ENCODE measurements at regions not wholly inside any gene's neighbourhood (a gene's known extent, or its start where the extent isn't known, plus 50 kb on each side); places are given as distances from the start of the nearest gene placed in this dataset.
"Not testable (repeated sequence)": the region's sequence is repeated elsewhere in the genome, so short reads cannot be mapped to it uniquely, and the experiment has no call there.

GRCh38 chr3:158026236-158026635, 80.0 kb downstream of the SHOX2 start:
- no peak for DNase-seq (ENCODE audit: low read depth in 1 of 2, low spot score in 1 of 2)

GRCh38 chr3:158019897-158020296, 86.3 kb downstream of the SHOX2 start:
- not testable (repeated sequence) for DNase-seq (ENCODE audit: low read depth in 1 of 2, low spot score in 1 of 2)

GRCh38 chr3:158018462-158018861, 87.8 kb downstream of the SHOX2 start:
- DNase-seq (ENCODE audit: low read depth in 1 of 2, low spot score in 1 of 2), result no peak

DNA sequence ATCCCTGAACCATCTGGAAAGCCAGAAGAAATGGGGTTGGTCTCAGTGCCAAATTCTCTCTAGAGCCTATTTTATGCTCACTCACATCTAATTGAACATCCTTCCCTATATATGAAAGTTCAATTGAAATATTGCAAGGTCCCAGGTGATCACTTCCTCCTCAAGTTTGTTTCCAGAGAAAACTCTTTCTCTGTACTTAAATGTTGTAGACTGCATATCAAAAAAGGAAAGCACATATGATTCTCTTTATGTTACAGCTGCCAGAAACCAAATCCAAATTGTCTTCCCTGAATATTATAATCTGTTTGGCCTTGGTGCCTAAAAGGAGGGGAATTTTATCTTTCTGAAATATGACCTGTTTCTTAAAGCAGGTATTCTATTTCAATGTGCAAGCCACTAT, 93.3 kb downstream of the SHOX2 start:
- no peak for DNase-seq (ENCODE audit: low read depth in 1 of 2, low spot score in 1 of 2)

DNA sequence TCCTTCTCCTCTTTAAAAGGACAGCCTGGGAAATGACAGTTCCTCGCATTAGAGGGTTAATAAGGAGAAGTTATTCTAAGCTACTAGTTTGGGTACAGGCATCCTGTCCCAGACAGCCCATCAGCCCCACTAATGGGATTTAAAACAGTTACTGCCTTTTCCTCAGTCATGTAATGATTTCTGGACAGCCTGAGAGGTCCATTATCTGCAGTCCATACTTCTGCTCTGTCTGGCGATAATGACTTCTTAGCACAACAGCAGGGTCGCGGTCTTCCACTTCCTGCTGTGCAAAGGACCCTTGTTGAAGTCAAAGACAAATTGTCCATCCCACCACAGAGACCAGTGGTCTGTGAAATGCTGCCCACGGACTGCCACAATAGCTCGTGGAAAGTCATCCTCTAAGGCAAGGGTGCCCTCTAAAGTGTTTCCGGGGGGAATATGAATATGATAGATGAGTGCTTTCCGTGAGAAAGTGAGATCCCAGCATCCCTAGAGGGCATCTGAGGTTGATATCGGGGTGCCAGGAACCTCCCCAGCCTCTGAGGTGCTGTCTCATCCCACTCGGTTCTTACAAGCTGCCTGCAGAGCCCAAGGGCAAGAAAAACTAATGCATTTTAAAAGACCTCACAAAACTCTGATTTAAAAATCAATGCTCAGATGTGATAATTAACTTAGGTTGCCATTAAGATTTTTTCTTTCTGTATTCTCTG, 100.7 kb downstream of the SHOX2 start:
- no peak for DNase-seq (ENCODE audit: low read depth in 1 of 2, low spot score in 1 of 2)

GRCh38 chr3:157999246-157999645, 107.0 kb downstream of the SHOX2 start:
- no peak for DNase-seq (ENCODE audit: low read depth in 1 of 2, low spot score in 1 of 2)

- no peak for DNase-seq (ENCODE audit: low read depth in 1 of 2, low spot score in 1 of 2)
Observed at GRCh38 chr3:157982359-157982758, 123.9 kb downstream of the SHOX2 start.

DNA sequence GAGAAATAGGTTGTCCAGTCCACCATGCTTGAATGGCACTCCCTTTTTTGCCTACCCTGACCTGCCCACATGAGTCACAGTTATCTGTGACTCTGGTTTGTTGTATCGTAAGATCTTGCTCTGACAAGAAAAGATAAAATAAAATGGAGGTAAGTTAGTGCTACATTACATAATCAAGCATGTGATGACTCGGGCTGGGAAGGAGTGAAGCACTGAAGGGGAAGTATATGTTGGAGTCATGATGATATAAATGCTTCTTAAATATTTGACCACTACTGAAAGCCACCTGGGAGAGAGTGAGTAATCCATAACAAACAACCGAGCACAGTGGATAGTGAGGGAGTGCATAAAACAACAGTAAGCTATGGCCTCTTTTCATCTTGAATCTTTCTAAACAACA, 124.4 kb downstream of the SHOX2 start:
- DNase-seq (ENCODE audit: low read depth in 1 of 2, low spot score in 1 of 2), result no peak

DNA sequence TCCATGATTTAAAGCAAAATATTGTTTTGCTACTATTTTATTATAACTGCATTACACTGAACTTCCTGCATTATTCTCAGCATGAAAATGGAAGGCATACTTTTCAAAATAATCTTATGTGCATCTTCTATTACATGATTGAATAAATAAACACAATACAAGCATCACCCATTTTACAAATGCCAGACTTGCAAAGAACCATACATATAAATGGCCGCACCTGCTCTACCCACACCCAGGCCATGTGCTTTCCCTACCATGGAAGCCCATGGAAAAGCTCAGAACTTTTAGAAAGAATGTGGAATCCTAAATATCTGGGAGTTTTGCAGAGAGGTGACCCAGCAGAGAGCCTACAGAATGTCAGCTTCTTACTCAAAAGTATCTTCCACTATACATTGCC, 127.2 kb downstream of the SHOX2 start:
- DNase-seq (ENCODE audit: low read depth in 1 of 2, low spot score in 1 of 2), result no peak

GRCh38 chr3:157961665-157962064, 144.6 kb downstream of the SHOX2 start:
- no peak for DNase-seq (ENCODE audit: low read depth in 1 of 2, low spot score in 1 of 2)

DNA sequence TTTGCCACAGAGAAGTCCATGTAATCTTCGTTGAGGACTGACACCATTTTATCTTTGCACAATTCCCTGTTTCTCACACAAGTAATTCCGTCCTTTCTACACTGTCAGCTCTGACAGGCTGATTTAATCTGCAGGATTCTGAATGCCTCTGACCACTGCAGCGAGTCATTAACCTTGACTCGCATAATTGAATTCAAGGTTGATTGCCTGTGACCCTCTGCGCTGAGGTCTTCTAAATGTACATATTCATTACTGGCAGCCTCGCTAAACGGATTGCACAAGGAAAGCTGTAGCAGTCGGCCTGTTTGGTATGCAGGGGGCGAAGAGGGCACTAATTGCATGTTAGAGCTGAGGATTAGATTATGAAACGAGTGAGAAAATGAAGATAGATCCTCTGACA, 147.8 kb downstream of the SHOX2 start:
- no peak for DNase-seq (ENCODE audit: low read depth in 1 of 2, low spot score in 1 of 2)

GRCh38 chr3:157956850-157957249, 149.4 kb downstream of the SHOX2 start:
- no peak for DNase-seq (ENCODE audit: low read depth in 1 of 2, low spot score in 1 of 2)

- DNase-seq (ENCODE audit: low read depth in 1 of 2, low spot score in 1 of 2), result no peak
Observed at GRCh38 chr3:157956176-157956575, 150.0 kb downstream of the SHOX2 start.

- DNase-seq (ENCODE audit: low read depth in 1 of 2, low spot score in 1 of 2), result no peak
Observed at GRCh38 chr3:157953565-157953964, 152.7 kb downstream of the SHOX2 start.

GRCh38 chr3:157948605-157949383, 157.4 kb downstream of the SHOX2 start:
- DNase-seq (ENCODE audit: low read depth in 1 of 2, low spot score in 1 of 2), result no peak

DNA sequence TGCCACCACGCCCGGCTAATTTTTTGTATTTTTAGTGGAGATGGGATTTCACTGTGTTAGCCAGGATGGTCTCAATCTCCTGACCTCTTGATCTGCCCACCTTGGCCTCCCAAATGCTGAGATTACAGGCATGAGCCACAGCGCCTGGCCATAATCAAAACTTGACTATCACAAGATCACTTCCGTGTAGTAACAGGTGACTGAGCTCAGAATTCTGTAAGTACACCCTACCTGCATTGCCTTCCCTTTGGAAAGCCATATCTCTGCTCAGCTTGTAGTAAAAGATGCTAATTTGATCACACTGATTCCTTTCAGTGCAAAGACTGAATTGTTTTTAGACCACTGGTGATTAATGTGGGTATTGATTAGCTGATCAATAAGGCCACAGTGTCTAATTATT, 167.1 kb downstream of the SHOX2 start:
- DNase-seq (ENCODE audit: low read depth in 1 of 2, low spot score in 1 of 2), result no peak

- DNase-seq (ENCODE audit: low read depth in 1 of 2, low spot score in 1 of 2), result no peak
Observed at GRCh38 chr3:157938154-157938779, 168.0 kb downstream of the SHOX2 start.

DNA sequence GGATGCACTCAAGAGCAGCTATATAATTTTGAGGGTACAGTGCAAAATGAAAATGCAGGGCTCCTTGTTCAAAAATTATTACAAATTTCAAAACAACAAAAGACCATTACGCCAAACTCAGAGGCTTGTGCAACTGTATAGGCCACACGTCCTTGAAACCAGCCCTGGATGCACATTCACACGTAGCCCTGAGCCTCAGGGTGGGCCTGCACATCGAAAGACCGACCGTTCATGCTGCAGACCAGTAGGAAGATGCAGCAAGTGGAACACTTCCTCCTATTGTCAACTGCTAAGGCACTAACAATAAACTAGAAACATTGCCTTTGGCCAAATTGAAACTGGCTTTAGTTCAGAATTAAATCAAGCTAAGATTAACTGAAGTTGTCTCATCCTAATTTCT, 174.7 kb downstream of the SHOX2 start:
- DNase-seq (ENCODE audit: low read depth in 1 of 2, low spot score in 1 of 2), result no peak

- DNase-seq (ENCODE audit: low read depth in 1 of 2, low spot score in 1 of 2), result no peak
Observed at GRCh38 chr3:157930000-157930780, 176.0 kb downstream of the SHOX2 start.

DNA sequence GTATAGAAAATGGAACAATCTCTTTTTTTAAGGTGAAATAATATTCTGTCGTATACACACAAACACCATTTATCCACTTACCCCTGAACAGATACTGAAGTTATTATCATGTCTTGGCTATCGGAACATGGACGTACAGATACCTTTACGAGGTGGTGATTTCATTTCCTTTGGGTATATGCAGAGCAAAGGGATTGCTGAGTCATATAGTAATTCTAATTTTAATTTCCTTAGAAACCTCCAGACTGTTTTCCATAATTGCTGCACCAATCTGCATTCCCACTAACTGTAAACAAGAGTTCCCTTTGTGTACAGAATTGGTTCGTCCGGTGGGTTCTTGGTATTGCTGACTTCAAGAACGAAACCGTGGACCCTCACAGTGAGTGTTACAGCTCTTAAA, 179.4 kb downstream of the SHOX2 start:
- no peak for DNase-seq (ENCODE audit: low read depth in 1 of 2, low spot score in 1 of 2)

DNA sequence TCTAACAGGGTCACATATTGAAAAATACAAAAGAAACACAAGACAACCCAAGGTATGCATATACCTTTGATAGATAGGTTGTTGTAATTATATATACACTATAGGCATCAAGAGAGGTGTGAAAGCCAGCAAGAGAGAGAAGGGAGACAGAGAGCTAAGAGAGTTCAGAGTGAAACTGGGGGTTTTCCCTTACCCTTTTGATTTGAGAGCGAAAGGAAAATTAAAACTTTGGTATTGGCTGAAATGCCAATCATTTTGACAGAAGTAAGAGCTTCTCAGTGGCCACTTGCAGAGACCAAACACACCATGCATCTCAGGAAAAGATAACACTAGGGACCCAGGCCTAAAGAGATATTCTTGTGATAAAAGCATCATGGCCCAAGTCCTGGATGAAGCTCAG, 183.6 kb downstream of the SHOX2 start:
- DNase-seq (ENCODE audit: low read depth in 1 of 2, low spot score in 1 of 2), result no peak

DNA sequence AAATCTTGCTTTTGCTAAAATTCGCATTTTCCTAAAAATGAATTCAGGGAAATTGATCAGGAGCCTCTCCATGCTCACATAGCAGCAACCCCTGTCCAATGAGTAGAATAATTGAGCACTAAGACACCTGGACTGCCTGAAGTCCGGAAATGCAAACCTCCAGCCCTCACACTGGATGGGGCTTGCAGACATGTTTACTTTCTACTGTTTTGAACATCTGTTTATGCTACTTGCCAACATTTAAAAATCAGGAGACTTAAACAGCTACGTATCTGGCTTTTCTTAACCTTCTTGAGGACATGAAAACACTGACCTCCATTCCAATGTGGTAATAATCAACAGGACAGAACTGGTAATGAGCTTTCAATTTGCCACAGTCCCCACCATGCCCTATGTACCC, 184.4 kb downstream of the SHOX2 start:
- DNase-seq (ENCODE audit: low read depth in 1 of 2, low spot score in 1 of 2), result no peak

All from stimulated activated CD4-positive, alpha-beta T cell treated with anti-CD3 and anti-CD28 coated beads, Interleukin-15, amount 100 ng/mL, for 1 hour (primary cell).